HEK293 (cell line): ENCODE measurements at regions not wholly inside any gene's neighbourhood (a gene's known extent, or its start where the extent isn't known, plus 50 kb on each side); places are given as distances from the start of the nearest gene placed in this dataset.

ENCODE experiments used
- CTCF ChIA-PET: fragments of 350-600 bp; formaldehyde crosslinking; extraction: SDS; loops from one replicate; lab custom pipeline; 2021; ENCODE audit warnings: antibody characterized with exemption; lab: Yijun Ruan, JAX
- POLR2A ChIA-PET: fragments of 300-600 bp; formaldehyde crosslinking; extraction: SDS; loops from one replicate; lab custom pipeline; 2020; ENCODE audit warnings: antibody characterized with exemption, inconsistent platforms; lab: Yijun Ruan, JAX
- H3K27ac ChIP-seq: fragments of 200-500 bp; sonication (Bioruptor generic); 2 replicates; pipeline ENCODE4 v1.5.1; 2014; ENCODE audit warnings: low read depth, low read length, control low read depth, inconsistent platforms; ENCODE audit errors: extremely low read depth
- H3K36me3 ChIP-seq, 2 experiments: fragments of 200-500 bp in 1 of 2; sonication (Bioruptor generic) in 1 of 2; 1 replicate in 1 of 2; 2 replicates in 1 of 2; pipeline ENCODE4 v1.5.1; 2014 to 2017; ENCODE audit warnings: inconsistent platforms in 2 of 2, low read length in 2 of 2; ENCODE audit not compliant: control insufficient read depth in 2 of 2, insufficient read depth in 1 of 2
- H3K4me1 ChIP-seq: fragments of 200-500 bp; sonication (Bioruptor generic); 2 replicates; pipeline ENCODE4 v1.5.1; 2014; ENCODE audit warnings: mild to moderate bottlenecking, low read length, inconsistent platforms; ENCODE audit not compliant: control insufficient read depth, insufficient read depth
- H3K4me3 ChIP-seq: 2 replicates; pipeline ENCODE4 v1.5.1; 2011; ENCODE audit warnings: low read depth, mild to moderate bottlenecking, control low read depth, low read length, moderate library complexity
- H3K9me3 ChIP-seq: fragments of 200-500 bp; sonication (Bioruptor generic); 2 replicates; pipeline ENCODE4 v1.5.1; 2014; ENCODE audit warnings: low read depth, low read length, inconsistent platforms; ENCODE audit not compliant: control insufficient read depth, insufficient read depth
- BCL11A ChIP-seq: fragments of 450-650 bp; formaldehyde crosslinking; IDR thresholded peaks from 2 replicates; pipeline ENCODE4 v1.5.1; 2016; ENCODE audit warnings: low read depth, missing biosample characterization, missing genetic modification characterization
- INSM2 ChIP-seq: fragments of 450-650 bp; formaldehyde crosslinking; IDR thresholded peaks from 2 replicates; pipeline ENCODE4 v1.5.1; 2016; ENCODE audit warnings: missing biosample characterization, missing genetic modification characterization
- MEIS1 ChIP-seq: sonication (generic); formaldehyde crosslinking; IDR thresholded peaks from 2 replicates; pipeline ENCODE4 v1.8.1; 2022; ENCODE audit warnings: missing genetic modification reagents, mild to moderate bottlenecking, borderline replicate concordance
- MYNN ChIP-seq: fragments of 450-650 bp; formaldehyde crosslinking; IDR thresholded peaks from 2 replicates; pipeline ENCODE4 v1.5.1; 2016; ENCODE audit warnings: missing biosample characterization, missing genetic modification characterization, borderline replicate concordance
- MZF1 ChIP-seq: fragments of 450-650 bp; formaldehyde crosslinking; IDR thresholded peaks from 2 replicates; pipeline ENCODE4 v1.5.1; 2017; ENCODE audit warnings: missing biosample characterization, missing genetic modification characterization, borderline replicate concordance
- SALL2 ChIP-seq: fragments of 450-650 bp; formaldehyde crosslinking; IDR thresholded peaks from 2 replicates; pipeline ENCODE4 v1.5.0; 2017; ENCODE audit warnings: missing biosample characterization, mild to moderate bottlenecking, missing genetic modification characterization, borderline replicate concordance
- SCRT1 ChIP-seq: fragments of 450-650 bp; formaldehyde crosslinking; IDR thresholded peaks from 2 replicates; pipeline ENCODE4 v1.5.1; 2016; ENCODE audit warnings: missing biosample characterization, missing genetic modification characterization, borderline replicate concordance
- SCRT2 ChIP-seq: fragments of 450-650 bp; formaldehyde crosslinking; IDR thresholded peaks from 2 replicates; pipeline ENCODE4 v1.5.1; 2016; ENCODE audit warnings: missing biosample characterization, missing genetic modification characterization
- ZBTB44 ChIP-seq: fragments of 450-650 bp; IDR thresholded peaks from 2 replicates; pipeline ENCODE4 v1.5.1; 2018; ENCODE audit warnings: missing biosample characterization, mild to moderate bottlenecking, missing genetic modification characterization
- ZBTB48 ChIP-seq: fragments of 450-650 bp; formaldehyde crosslinking; IDR thresholded peaks from 2 replicates; pipeline ENCODE4 v1.5.1; 2016; ENCODE audit warnings: missing biosample characterization, missing genetic modification characterization
- ZNF132 ChIP-seq: fragments of 450-650 bp; formaldehyde crosslinking; IDR thresholded peaks from 2 replicates; pipeline ENCODE4 v1.5.1; 2017; ENCODE audit warnings: missing biosample characterization, missing genetic modification characterization, borderline replicate concordance
- ZNF133 ChIP-seq: fragments of 450-650 bp; formaldehyde crosslinking; IDR thresholded peaks from 2 replicates; pipeline ENCODE4 v1.5.1; 2016; ENCODE audit warnings: missing biosample characterization, missing genetic modification characterization
- ZNF148 ChIP-seq: fragments of 450-650 bp; formaldehyde crosslinking; IDR thresholded peaks from 2 replicates; pipeline ENCODE4 v1.5.0; 2017; ENCODE audit warnings: missing biosample characterization, missing genetic modification characterization, borderline replicate concordance
- ZNF155 ChIP-seq: fragments of 450-650 bp; formaldehyde crosslinking; IDR thresholded peaks from 2 replicates; pipeline ENCODE4 v1.5.1; 2016; ENCODE audit warnings: missing biosample characterization, missing genetic modification characterization
- ZNF211 ChIP-seq: fragments of 450-650 bp; formaldehyde crosslinking; IDR thresholded peaks from 2 replicates; pipeline ENCODE4 v1.5.1; 2016; ENCODE audit warnings: low read depth, missing biosample characterization, missing genetic modification characterization
- ZNF366 ChIP-seq: fragments of 450-650 bp; formaldehyde crosslinking; conservative IDR thresholded peaks from 2 replicates; pipeline ENCODE4 v1.5.1; 2016; ENCODE audit warnings: missing biosample characterization, missing genetic modification characterization
- ZNF391 ChIP-seq: fragments of 450-650 bp; formaldehyde crosslinking; IDR thresholded peaks from 2 replicates; pipeline ENCODE4 v1.5.1; 2016; ENCODE audit warnings: low read depth, missing biosample characterization, missing genetic modification characterization, borderline replicate concordance
- ZNF521 ChIP-seq: fragments of 450-650 bp; formaldehyde crosslinking; IDR thresholded peaks from 2 replicates; pipeline ENCODE4 v1.5.1; 2017; ENCODE audit warnings: missing biosample characterization, mild to moderate bottlenecking, missing genetic modification characterization
- ZNF560 ChIP-seq: fragments of 450-650 bp; formaldehyde crosslinking; IDR thresholded peaks from 2 replicates; pipeline ENCODE4 v1.5.1; 2017; ENCODE audit warnings: missing biosample characterization, missing genetic modification characterization, borderline replicate concordance
- ZNF580 ChIP-seq: fragments of 450-650 bp; formaldehyde crosslinking; IDR thresholded peaks from 2 replicates; pipeline ENCODE4 v1.5.1; 2016; ENCODE audit warnings: missing biosample characterization, missing genetic modification characterization
- ZNF707 ChIP-seq: fragments of 450-650 bp; formaldehyde crosslinking; IDR thresholded peaks from 2 replicates; pipeline ENCODE4 v1.5.1; 2016; ENCODE audit warnings: missing biosample characterization, missing genetic modification characterization
- ZNF76 ChIP-seq: fragments of 450-650 bp; formaldehyde crosslinking; IDR thresholded peaks from 2 replicates; pipeline ENCODE4; 2016; ENCODE audit warnings: low read depth, missing biosample characterization, missing genetic modification characterization, borderline replicate concordance
- ZSCAN30 ChIP-seq: fragments of 450-650 bp; IDR thresholded peaks from 2 replicates; pipeline ENCODE4 v1.5.1; 2018; ENCODE audit warnings: missing biosample characterization, mild to moderate bottlenecking, missing genetic modification characterization, moderate library complexity
- ZSCAN5A ChIP-seq: fragments of 450-650 bp; formaldehyde crosslinking; IDR thresholded peaks from 2 replicates; pipeline ENCODE4 v1.5.1; 2016; ENCODE audit warnings: missing biosample characterization, missing genetic modification characterization

GRCh38 chr6:62492192-62492822 lies 206.3 kb upstream of the KHDRBS2 start:
- no peaks in the 10 kb centered on the region for H3K4me1 ChIP-seq
- POLR2A ChIA-PET, result no interaction called here
- H3K36me3 ChIP-seq, result no peaks in the 10 kb centered on the region
- no peak overlapping the region for H3K4me3 ChIP-seq
- no peak overlapping the region for H3K27ac ChIP-seq
- TF ChIP-seq SALL2 (tag by site-specific recombination) (no peak), ZNF580 (no peak), ZNF132 (tag by site-specific recombination) (no peak), ZNF366 (tag by site-specific recombination) (no peak), ZSCAN30 (tag by site-specific recombination) (no peak), ZNF211 (tag by site-specific recombination) (no peak), ZBTB44 (tag by site-specific recombination) (no peak), MZF1 (tag by site-specific recombination) (no peak), ZBTB48 (tag by site-specific recombination) (no peak), MEIS1 (CRISPR knock-in tag) (no peak), ZNF155 (no peak), ZNF76 (tag by site-specific recombination) (no peak), INSM2 (tag by site-specific recombination) (no peak)
- H3K9me3 ChIP-seq, result no peaks in the 10 kb centered on the region
- CTCF ChIA-PET, result no interaction called here

- TF ChIP-seq ZSCAN5A (tag by site-specific recombination), result no peak
- no peaks in the 10 kb centered on the region for H3K36me3 ChIP-seq
- H3K4me3 ChIP-seq, result no peak overlapping the region
- ChIA-PET CTCF (no interaction called here), POLR2A (no interaction called here)
- no peak overlapping the region for H3K27ac ChIP-seq
- no peaks in the 10 kb centered on the region for H3K4me1 ChIP-seq
- H3K9me3 ChIP-seq, result no peaks in the 10 kb centered on the region
These were observed 194.5 kb upstream of the KHDRBS2 start for GRCh38 chr6:62480544-62480943.

- H3K4me3 ChIP-seq, result no peak overlapping the region
- ChIA-PET POLR2A (no interaction called here), CTCF (no interaction called here)
- H3K27ac ChIP-seq, result no peak overlapping the region
- no peaks in the 10 kb centered on the region for H3K9me3 ChIP-seq
- TF ChIP-seq ZNF391 (no peak), MYNN (no peak), SCRT2 (tag by site-specific recombination) (no peak), ZNF521 (tag by site-specific recombination) (no peak), ZNF560 (tag by site-specific recombination) (no peak), MEIS1 (CRISPR knock-in tag) (no peak), ZNF707 (tag by site-specific recombination) (no peak), SCRT1 (tag by site-specific recombination) (no peak), ZNF133 (no peak), ZNF148 (no peak), BCL11A (no peak)
- no peaks in the 10 kb centered on the region for H3K4me1 ChIP-seq
- H3K36me3 ChIP-seq, result no peaks in the 10 kb centered on the region
These were observed 193.7 kb upstream of the KHDRBS2 start for GRCh38 chr6:62479697-62480220.
